B cell (primary cell): ENCODE measurements at regions not wholly inside any gene's neighbourhood (a gene's known extent, or its start where the extent isn't known, plus 50 kb on each side); places are given as distances from the start of the nearest gene placed in this dataset.

Source experiments
- ATAC-seq: fragments of 200-7000 bp; cut with Tn5 transposase; one replicate; pipeline ENCODE4 v1.10.0; 2021; ENCODE audit warnings: low read depth, mild to moderate bottlenecking, moderate number of reproducible peaks, moderate library complexity
- CTCF ChIA-PET: fragments of 350-600 bp; sonication (Branson Sonifier 250); formaldehyde crosslinking; loops from one replicate; lab custom pipeline; 2021; ENCODE audit warnings: antibody characterized with exemption, inconsistent platforms; lab: Charles Lee
- POLR2A ChIA-PET: fragments of 350-600 bp; sonication (Branson Sonifier 250); formaldehyde crosslinking; loops from one replicate; lab custom pipeline; 2021; ENCODE audit warnings: antibody characterized with exemption; lab: Charles Lee
- DNase-seq: peaks from one replicate; pipeline ENCODE4 v3.0.0; 2013
- H2AFZ ChIP-seq: 2 replicates; pipeline ENCODE4 v1.6.1; 2012; ENCODE audit warnings: mild to moderate bottlenecking, low read depth, low read length; ENCODE audit not compliant: insufficient read depth, poor library complexity, severe bottlenecking
- H3K27ac ChIP-seq, 2 donors: 1 replicate in 1 of 2; 2 replicates in 1 of 2; pipeline ENCODE4 v1.5.1; 2012 to 2013; ENCODE audit warnings: low read length in 2 of 2, mild to moderate bottlenecking in 2 of 2, moderate library complexity in 1 of 2
- H3K27me3 ChIP-seq, 4 experiments: fragments of 200-600 bp in 1 of 4; sonication (generic) in 1 of 4; replicated peaks in 1 of 4; 1 replicate in 2 of 4; 2 replicates in 2 of 4; pipeline versions ENCODE4 v1.6.1 to v1.7.0; 2013 to 2016; ENCODE audit warnings: low read length in 3 of 4, mild to moderate bottlenecking in 2 of 4, mixed read lengths in 1 of 4, moderate library complexity in 1 of 4; ENCODE audit not compliant: insufficient read depth in 4 of 4, control insufficient read depth in 3 of 4; ENCODE audit errors: control extremely low read depth in 1 of 4
- H3K36me3 ChIP-seq, 2 experiments: replicated peaks in 1 of 2; 1 replicate in 1 of 2; 2 replicates in 1 of 2; pipeline versions ENCODE4 v1.6.1 to v1.7.1; 2013; ENCODE audit warnings: low read length in 1 of 2; ENCODE audit not compliant: insufficient read depth in 2 of 2, control insufficient read depth in 1 of 2; ENCODE audit errors: control extremely low read depth in 1 of 2, extremely low read depth in 1 of 2
- H3K4me1 ChIP-seq, 2 donors: fragments of 200-600 bp in 1 of 2; sonication (generic) in 1 of 2; 1 replicate in 1 of 2; 2 replicates in 1 of 2; pipeline versions ENCODE4 v1.5.1 to v1.6.1; 2013 to 2017; ENCODE audit warnings: low read length in 2 of 2; ENCODE audit not compliant: control insufficient read depth in 2 of 2, insufficient read depth in 2 of 2
- H3K4me2 ChIP-seq: replicated peaks from 2 replicates; pipeline ENCODE3; 2012; ENCODE audit warnings: mild to moderate bottlenecking, low read depth, low read length; ENCODE audit not compliant: poor library complexity, severe bottlenecking
- H3K4me3 ChIP-seq, 5 experiments: fragments of 200-600 bp in 1 of 5; sonication (generic) in 1 of 5; 1 replicate in 3 of 5; 2 replicates in 2 of 5; pipeline versions ENCODE4 v1.5.1 to v1.7.0; 2011 to 2016; ENCODE audit warnings: low read length in 4 of 5, mild to moderate bottlenecking in 4 of 5, low read depth in 2 of 5, control low read depth in 1 of 5, moderate library complexity in 1 of 5; ENCODE audit not compliant: insufficient read depth in 1 of 5; ENCODE audit errors: control extremely low read depth in 1 of 5, extremely low read depth in 1 of 5
- H3K79me2 ChIP-seq: fragments of 200-600 bp; sonication (generic); one replicate; pipeline ENCODE4 v1.6.0; 2016; ENCODE audit warnings: low read length; ENCODE audit not compliant: control insufficient read depth, insufficient read depth
- H3K9ac ChIP-seq: fragments of 200-600 bp; sonication (generic); 2 replicates; pipeline ENCODE4 v1.6.1; 2017; ENCODE audit warnings: mild to moderate bottlenecking, low read length, moderate library complexity
- H3K9me3 ChIP-seq, 3 donors: one replicate each; pipeline versions ENCODE4 v1.6.1 to v1.7.1; 2013; ENCODE audit warnings: low read length in 2 of 3; ENCODE audit not compliant: control insufficient read depth in 2 of 3, insufficient read depth in 1 of 3; ENCODE audit errors: control extremely low read depth in 1 of 3
- H4K20me1 ChIP-seq: 2 replicates; pipeline ENCODE4 v1.6.0; 2012; ENCODE audit warnings: mild to moderate bottlenecking, low read length; ENCODE audit not compliant: insufficient read depth, control insufficient read depth, poor library complexity, severe bottlenecking
- H3K27ac Mint-ChIP-seq: one replicate; pipeline ENCODE4 v1.8.0; 2021; ENCODE audit warnings: mixed read lengths
- H3K27me3 Mint-ChIP-seq: one replicate; pipeline ENCODE4 v1.8.0; 2021; ENCODE audit warnings: mixed read lengths
- H3K4me1 Mint-ChIP-seq: one replicate; pipeline ENCODE4 v1.8.0; 2021; ENCODE audit warnings: mixed read lengths
- H3K4me3 Mint-ChIP-seq: one replicate; pipeline ENCODE4 v1.8.0; 2021; ENCODE audit warnings: mixed read lengths
- H3K9me3 Mint-ChIP-seq: one replicate; pipeline ENCODE4 v1.8.0; 2022; ENCODE audit warnings: mixed read lengths; ENCODE audit not compliant: insufficient read depth
- EZH2 ChIP-seq: IDR thresholded peaks from 2 replicates; pipeline ENCODE4 v1.6.1; 2012; ENCODE audit warnings: borderline replicate concordance, low read depth, mild to moderate bottlenecking, moderate library complexity, low read length; ENCODE audit not compliant: insufficient read depth, poor library complexity, severe bottlenecking
- WGBS: methylation state at CpG from one replicate; pipeline ENCODE4 v1.1.5; 2013; ENCODE audit warnings: missing lambda C conversion rate; ENCODE audit not compliant: insufficient coverage; 5-methylcytosine and 5-hydroxymethylcytosine counted together
- intact Hi-C: fragments of 100-400 bp; cut with micrococcal nuclease; formaldehyde crosslinking; loops from one replicate; pipeline ENCODE4 v1.10.0; 2022
- TF ChIP-seq, protein P1 (sequence below): fragments of 200-600 bp; IDR thresholded peaks from one replicate; pipeline ENCODE4 v1.8.0; 2022; ENCODE audit warnings: antibody characterized with exemption, mild to moderate bottlenecking

DNA sequence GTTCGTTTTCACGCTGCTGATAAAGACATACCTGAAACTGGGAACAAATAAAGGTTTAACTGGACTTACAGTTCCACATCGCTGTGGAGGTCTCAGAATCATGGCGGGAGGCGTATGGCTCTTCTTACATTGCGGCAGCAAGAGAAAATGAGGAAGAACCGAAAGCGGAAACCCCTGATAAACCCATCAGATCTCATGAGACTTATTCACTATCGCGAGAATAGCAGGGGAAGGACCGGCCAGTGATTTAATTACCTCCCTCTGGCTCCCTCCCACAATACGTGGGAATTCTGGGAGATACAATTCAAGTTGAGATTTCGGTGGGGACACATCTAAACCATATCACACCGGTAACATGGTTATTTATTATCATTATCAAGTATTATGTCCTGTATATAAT is 2204.5 kb downstream of the ARAP2 start:
- ChIA-PET POLR2A (no interaction called here), CTCF (no interaction called here)
- WGBS, result 97% methylated on average over 6 of the region's 14 CpGs

DNA sequence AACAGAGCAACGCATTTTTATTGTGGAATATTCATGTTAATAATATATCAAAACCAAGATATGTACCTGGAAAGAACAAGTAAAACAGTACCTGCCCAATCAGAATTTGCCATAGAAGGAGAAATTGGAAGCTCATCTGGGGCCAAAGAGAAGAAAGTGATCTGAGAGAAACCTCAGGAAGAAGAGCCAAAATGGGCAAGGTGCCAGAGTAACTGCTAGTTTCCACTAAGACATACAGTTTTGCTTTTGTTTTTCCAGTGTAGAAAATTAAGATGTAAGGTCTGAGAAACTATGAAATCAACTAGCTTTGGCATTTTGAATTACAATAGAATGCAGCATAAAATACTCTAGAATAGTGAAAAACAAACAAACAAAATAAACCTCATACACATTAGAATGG is 2201.2 kb downstream of the ARAP2 start:
- H3K9ac ChIP-seq, result no peak overlapping the region
- no peaks in the 10 kb centered on the region for H3K79me2 ChIP-seq
- no peak for TF ChIP-seq EZH2
- TF ChIP-seq, protein P1, sequence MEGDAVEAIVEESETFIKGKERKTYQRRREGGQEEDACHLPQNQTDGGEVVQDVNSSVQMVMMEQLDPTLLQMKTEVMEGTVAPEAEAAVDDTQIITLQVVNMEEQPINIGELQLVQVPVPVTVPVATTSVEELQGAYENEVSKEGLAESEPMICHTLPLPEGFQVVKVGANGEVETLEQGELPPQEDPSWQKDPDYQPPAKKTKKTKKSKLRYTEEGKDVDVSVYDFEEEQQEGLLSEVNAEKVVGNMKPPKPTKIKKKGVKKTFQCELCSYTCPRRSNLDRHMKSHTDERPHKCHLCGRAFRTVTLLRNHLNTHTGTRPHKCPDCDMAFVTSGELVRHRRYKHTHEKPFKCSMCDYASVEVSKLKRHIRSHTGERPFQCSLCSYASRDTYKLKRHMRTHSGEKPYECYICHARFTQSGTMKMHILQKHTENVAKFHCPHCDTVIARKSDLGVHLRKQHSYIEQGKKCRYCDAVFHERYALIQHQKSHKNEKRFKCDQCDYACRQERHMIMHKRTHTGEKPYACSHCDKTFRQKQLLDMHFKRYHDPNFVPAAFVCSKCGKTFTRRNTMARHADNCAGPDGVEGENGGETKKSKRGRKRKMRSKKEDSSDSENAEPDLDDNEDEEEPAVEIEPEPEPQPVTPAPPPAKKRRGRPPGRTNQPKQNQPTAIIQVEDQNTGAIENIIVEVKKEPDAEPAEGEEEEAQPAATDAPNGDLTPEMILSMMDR, result no peak
- H3K4me1 ChIP-seq, result no peaks in the 10 kb centered on the region
- no peaks in the 10 kb centered on the region for H4K20me1 ChIP-seq
- Mint-ChIP-seq H3K4me1 (no peaks in the 10 kb centered on the region), H3K4me3 (no peak overlapping the region), H3K27me3 (no peaks in the 10 kb centered on the region), H3K27ac (no peak overlapping the region), H3K9me3 (no peaks in the 10 kb centered on the region)
- H3K9me3 ChIP-seq, result no peaks in the 10 kb centered on the region
- intact Hi-C loops, result no loop called here
- DNase-seq, result no peak
- no CpG with 5 or more reads among the region's 1 CpG for WGBS
- no peak overlapping the region for H3K4me2 ChIP-seq
- H3K36me3 ChIP-seq, result no peaks in the 10 kb centered on the region
- ChIA-PET CTCF (no interaction called here), POLR2A (no interaction called here)
- H3K27ac ChIP-seq, result no peak overlapping the region
- H2AFZ ChIP-seq, result no peak overlapping the region
- no peaks in the 10 kb centered on the region for H3K27me3 ChIP-seq
- no peak for ATAC-seq
- H3K4me3 ChIP-seq, result no peak overlapping the region

More for the DNA sequence above, 2204.5 kb downstream of the ARAP2 start:
- no peaks in the 10 kb centered on the region for H3K36me3 ChIP-seq
- ATAC-seq (no peak), DNase-seq (no peak)
- H3K4me3 ChIP-seq, result no peak overlapping the region
- H2AFZ ChIP-seq, result no peak overlapping the region
- no peak overlapping the region for H3K27ac Mint-ChIP-seq
- TF ChIP-seq, protein P1, result no peak
- no peak for TF ChIP-seq EZH2
- H3K9me3 Mint-ChIP-seq, result no peaks in the 10 kb centered on the region
- no peaks in the 10 kb centered on the region for H3K79me2 ChIP-seq
- H3K27ac ChIP-seq, result no peak overlapping the region
- no peak overlapping the region for H3K9ac ChIP-seq
- no peaks in the 10 kb centered on the region for H3K4me1 ChIP-seq
- H3K9me3 ChIP-seq, result no peaks in the 10 kb centered on the region
- H3K27me3 ChIP-seq, result no peaks in the 10 kb centered on the region
- no peak overlapping the region for H3K4me3 Mint-ChIP-seq
- H3K4me2 ChIP-seq, result no peak overlapping the region
- H3K4me1 Mint-ChIP-seq, result no peaks in the 10 kb centered on the region
- H4K20me1 ChIP-seq, result no peaks in the 10 kb centered on the region
- intact Hi-C loops, result no loop called here
- H3K27me3 Mint-ChIP-seq, result no peaks in the 10 kb centered on the region
